GM23338 (cell line): ENCODE measurements at regions not wholly inside any gene's neighbourhood (a gene's known extent, or its start where the extent isn't known, plus 50 kb on each side); places are given as distances from the start of the nearest gene placed in this dataset.

ENCODE experiments used
- ATAC-seq: fragments of 200-7000 bp; cut with Tn5 transposase; 3 replicates; pipeline ENCODE4 v1.9.1; 2020
- DNase-seq: peaks from one replicate; pipeline ENCODE4 v3.0.0-alpha.2; 2015; ENCODE audit warnings: low spot score
- H2AFZ ChIP-seq: fragments of 200-600 bp; sonication (generic); 2 replicates; pipeline ENCODE4 v1.8.0; 2016; ENCODE audit warnings: antibody characterized with exemption, mild to moderate bottlenecking, moderate library complexity
- H3F3A ChIP-seq: fragments of 200-600 bp; sonication (generic); replicated peaks from 2 replicates; pipeline ENCODE4 v1.8.0; 2017; ENCODE audit warnings: antibody characterized with exemption, mixed run types, low read depth
- H3K27ac ChIP-seq: fragments of 200-600 bp; sonication (generic); 2 replicates; pipeline ENCODE4 v1.6.1; 2016; ENCODE audit warnings: low read depth
- H3K27me3 ChIP-seq: fragments of 200-600 bp; sonication (generic); 2 replicates; pipeline ENCODE4 v1.8.0; 2016; ENCODE audit warnings: mild to moderate bottlenecking, mixed run types, moderate library complexity; ENCODE audit not compliant: insufficient read depth
- H3K36me3 ChIP-seq: fragments of 200-600 bp; sonication (generic); 2 replicates; pipeline ENCODE4 v1.8.0; 2016; ENCODE audit warnings: mild to moderate bottlenecking; ENCODE audit not compliant: insufficient read depth
- H3K4me1 ChIP-seq: fragments of 200-600 bp; sonication (generic); 2 replicates; pipeline ENCODE4 v1.8.0; 2016; ENCODE audit warnings: mild to moderate bottlenecking, moderate library complexity; ENCODE audit not compliant: insufficient read depth
- H3K4me2 ChIP-seq: fragments of 200-600 bp; sonication (generic); 2 replicates; pipeline ENCODE4 v1.7.1; 2017; ENCODE audit warnings: mixed run types
- H3K4me3 ChIP-seq: fragments of 200-600 bp; sonication (generic); 2 replicates; pipeline ENCODE4 v1.6.1; 2016; ENCODE audit warnings: mixed run types
- H3K79me2 ChIP-seq: fragments of 200-600 bp; sonication (generic); replicated peaks from 2 replicates; pipeline ENCODE4 v1.8.0; 2017; ENCODE audit warnings: mild to moderate bottlenecking; ENCODE audit not compliant: insufficient read depth
- H3K9me2 ChIP-seq: fragments of 200-600 bp; sonication (generic); 2 replicates; pipeline ENCODE4 v1.8.0; 2017; ENCODE audit not compliant: insufficient read depth
- H4K20me1 ChIP-seq: fragments of 200-600 bp; sonication (generic); replicated peaks from 2 replicates; pipeline ENCODE4 v1.8.0; 2017; ENCODE audit warnings: mild to moderate bottlenecking; ENCODE audit not compliant: insufficient read depth
- H3K27ac Mint-ChIP-seq: 2 replicates; pipeline ENCODE4 v1.8.0; 2020; ENCODE audit warnings: inconsistent platforms, mild to moderate bottlenecking, moderate library complexity, mixed read lengths
- H3K27me3 Mint-ChIP-seq: 3 replicates; pipeline ENCODE4 v1.8.0; 2022; ENCODE audit warnings: low read depth, mild to moderate bottlenecking, moderate library complexity, mixed read lengths, inconsistent platforms; ENCODE audit not compliant: insufficient read depth, poor library complexity
- H3K36me3 Mint-ChIP-seq: 3 replicates; pipeline ENCODE4 v1.8.0; 2021; ENCODE audit warnings: low read depth, mild to moderate bottlenecking, inconsistent platforms, moderate library complexity, mixed read lengths
- H3K4me1 Mint-ChIP-seq: 3 replicates; pipeline ENCODE4 v1.8.0; 2020; ENCODE audit warnings: mild to moderate bottlenecking, inconsistent platforms, mixed read lengths
- H3K4me3 Mint-ChIP-seq: 3 replicates; pipeline ENCODE4 v1.8.0; 2021; ENCODE audit warnings: moderate library complexity, mild to moderate bottlenecking, inconsistent platforms, mixed read lengths
- H3K9me3 Mint-ChIP-seq: 3 replicates; pipeline ENCODE4 v1.8.0; 2020; ENCODE audit warnings: moderate library complexity, mild to moderate bottlenecking, inconsistent platforms, mixed read lengths
- CREB1 ChIP-seq: fragments of 250-450 bp; sonication (Bioruptor Pico); IDR thresholded peaks from 2 replicates; pipeline ENCODE4 v1.5.0; 2020; ENCODE audit warnings: low read depth, mild to moderate bottlenecking, moderate library complexity
- CTCF ChIP-seq, 2 experiments: fragments of 200-600 bp in 1 of 2; sonication (generic) in 1 of 2; conservative IDR thresholded peaks; 2 replicates each; pipeline versions ENCODE4 v1.5.1 to v1.6.1; 2016 to 2017; ENCODE audit warnings: antibody characterized with exemption in 2 of 2, low read depth in 2 of 2, mild to moderate bottlenecking in 2 of 2, moderate library complexity in 1 of 2
- EZH2 ChIP-seq: fragments of 200-600 bp; sonication (generic); IDR thresholded peaks from one replicate; pipeline ENCODE4 v1.8.0; 2017; ENCODE audit warnings: antibody characterized with exemption, mild to moderate bottlenecking, low read depth; ENCODE audit not compliant: unreplicated experiment
- EZH2phosphoT487 ChIP-seq: fragments of 200-600 bp; sonication (generic); IDR thresholded peaks from one replicate; pipeline ENCODE4 v1.8.1; 2018; ENCODE audit warnings: antibody characterized with exemption; ENCODE audit not compliant: unreplicated experiment
- JUNB ChIP-seq: IDR thresholded peaks from one replicate; pipeline ENCODE4 v1.6.1; 2016; ENCODE audit warnings: antibody characterized with exemption; ENCODE audit not compliant: unreplicated experiment
- NANOG ChIP-seq: IDR thresholded peaks from 2 replicates; pipeline ENCODE4 v1.6.1; 2016; ENCODE audit warnings: antibody characterized with exemption, borderline replicate concordance
- POLR2AphosphoS5 ChIP-seq: IDR thresholded peaks from 2 replicates; pipeline ENCODE4 v1.6.1; 2016; ENCODE audit warnings: antibody characterized with exemption, low read depth
- STAT1 ChIP-seq: IDR thresholded peaks from one replicate; pipeline ENCODE4 v1.6.1; 2016; ENCODE audit warnings: antibody characterized with exemption; ENCODE audit not compliant: unreplicated experiment
- ZNF114 ChIP-seq: fragments of 250-450 bp; sonication (Bioruptor Pico); IDR thresholded peaks from 2 replicates; pipeline ENCODE4 v1.5.0; 2020; ENCODE audit warnings: mild to moderate bottlenecking, moderate library complexity
- ZNF331 ChIP-seq: fragments of 250-450 bp; sonication (Bioruptor Pico); IDR thresholded peaks from 2 replicates; pipeline ENCODE4 v1.5.0; 2020; ENCODE audit warnings: low read depth, mild to moderate bottlenecking, moderate library complexity
- TF ChIP-seq, protein P1 (sequence below): IDR thresholded peaks from one replicate; pipeline ENCODE4 v1.6.1; 2018; ENCODE audit warnings: antibody characterized with exemption; ENCODE audit not compliant: unreplicated experiment
- TF ChIP-seq, protein P2 (sequence below): IDR thresholded peaks from 2 replicates; pipeline ENCODE4 v1.6.1; 2016; ENCODE audit warnings: antibody characterized with exemption

DNA sequence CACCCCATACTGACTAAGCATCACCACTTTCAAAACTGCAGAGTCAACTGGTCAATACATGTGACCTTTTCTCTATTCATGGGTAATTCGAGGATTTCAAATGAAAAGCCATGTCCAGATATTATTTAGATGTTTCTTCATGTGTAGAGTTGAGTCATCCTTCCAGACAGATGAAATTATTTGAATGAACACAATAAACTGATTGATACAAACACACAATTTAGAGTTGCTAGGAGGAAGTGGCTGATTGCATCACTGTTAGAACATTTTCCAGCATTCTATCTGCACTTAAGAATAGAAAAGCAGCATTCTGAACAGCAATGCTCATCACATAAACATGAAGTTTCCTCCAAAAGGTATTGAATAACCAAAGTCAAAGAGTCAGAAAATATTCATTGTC is 273.5 kb upstream of the SOX5 start (continued):
- no peak for TF ChIP-seq CREB1
- no peak for TF ChIP-seq ZNF331
- no peak for TF ChIP-seq STAT1
- TF ChIP-seq EZH2phosphoT487 = no peak
- no peak for TF ChIP-seq POLR2AphosphoS5
- no peak for TF ChIP-seq ZNF114
- no peak for TF ChIP-seq CTCF (conservative IDR thresholded peaks at IDR 0.05; ENCODE audit: low read depth in 2 of 2)
- no peak for TF ChIP-seq JUNB
- no peak for TF ChIP-seq NANOG

- peaks cover 13% of the 10 kb centered on the region; the same call in 2 of the 3 replicates for H3K4me1 Mint-ChIP-seq
- H3K9me3 Mint-ChIP-seq = peaks cover 6% of the 10 kb centered on the region; the same call in 2 of the 3 replicates
- Histone ChIP-seq H3K27ac (no peak overlapping the region), H3K9me2 (0 out of 2 replicates have a peak, but pooled peaks cover 5% of the 10 kb centered on the region), H2AFZ (no peak overlapping the region), H3K27me3 (no peaks in the 10 kb centered on the region), H3K36me3 (no peaks in the 10 kb centered on the region), H3K4me2 (no peak overlapping the region), H3K79me2 (no peaks in the 10 kb centered on the region), H3F3A (no peaks in the 10 kb centered on the region), H3K4me3 (no peak overlapping the region), H3K4me1 (peaks cover 4% of the 10 kb centered on the region), H4K20me1 (no peaks in the 10 kb centered on the region)
- H3K27me3 Mint-ChIP-seq = no peaks in the 10 kb centered on the region
- ATAC-seq (no peak), DNase-seq (no peak)
- H3K36me3 Mint-ChIP-seq = peaks cover 5% of the 10 kb centered on the region; the same call in 1 of the 3 replicates
- H3K4me3 Mint-ChIP-seq = no peak overlapping the region
- no peak overlapping the region for H3K27ac Mint-ChIP-seq
- TF ChIP-seq, protein P1, sequence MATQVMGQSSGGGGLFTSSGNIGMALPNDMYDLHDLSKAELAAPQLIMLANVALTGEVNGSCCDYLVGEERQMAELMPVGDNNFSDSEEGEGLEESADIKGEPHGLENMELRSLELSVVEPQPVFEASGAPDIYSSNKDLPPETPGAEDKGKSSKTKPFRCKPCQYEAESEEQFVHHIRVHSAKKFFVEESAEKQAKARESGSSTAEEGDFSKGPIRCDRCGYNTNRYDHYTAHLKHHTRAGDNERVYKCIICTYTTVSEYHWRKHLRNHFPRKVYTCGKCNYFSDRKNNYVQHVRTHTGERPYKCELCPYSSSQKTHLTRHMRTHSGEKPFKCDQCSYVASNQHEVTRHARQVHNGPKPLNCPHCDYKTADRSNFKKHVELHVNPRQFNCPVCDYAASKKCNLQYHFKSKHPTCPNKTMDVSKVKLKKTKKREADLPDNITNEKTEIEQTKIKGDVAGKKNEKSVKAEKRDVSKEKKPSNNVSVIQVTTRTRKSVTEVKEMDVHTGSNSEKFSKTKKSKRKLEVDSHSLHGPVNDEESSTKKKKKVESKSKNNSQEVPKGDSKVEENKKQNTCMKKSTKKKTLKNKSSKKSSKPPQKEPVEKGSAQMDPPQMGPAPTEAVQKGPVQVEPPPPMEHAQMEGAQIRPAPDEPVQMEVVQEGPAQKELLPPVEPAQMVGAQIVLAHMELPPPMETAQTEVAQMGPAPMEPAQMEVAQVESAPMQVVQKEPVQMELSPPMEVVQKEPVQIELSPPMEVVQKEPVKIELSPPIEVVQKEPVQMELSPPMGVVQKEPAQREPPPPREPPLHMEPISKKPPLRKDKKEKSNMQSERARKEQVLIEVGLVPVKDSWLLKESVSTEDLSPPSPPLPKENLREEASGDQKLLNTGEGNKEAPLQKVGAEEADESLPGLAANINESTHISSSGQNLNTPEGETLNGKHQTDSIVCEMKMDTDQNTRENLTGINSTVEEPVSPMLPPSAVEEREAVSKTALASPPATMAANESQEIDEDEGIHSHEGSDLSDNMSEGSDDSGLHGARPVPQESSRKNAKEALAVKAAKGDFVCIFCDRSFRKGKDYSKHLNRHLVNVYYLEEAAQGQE = no peak
- no peak for TF ChIP-seq EZH2
- TF ChIP-seq CREB1 = no peak
- TF ChIP-seq CTCF (conservative IDR thresholded peaks at IDR 0.05; ENCODE audit: low read depth in 2 of 2) = no peak
- no peak for TF ChIP-seq EZH2phosphoT487
- no peak for TF ChIP-seq STAT1
- TF ChIP-seq NANOG = no peak
- no peak for TF ChIP-seq JUNB
- TF ChIP-seq ZNF331 = no peak
- TF ChIP-seq, protein P2, sequence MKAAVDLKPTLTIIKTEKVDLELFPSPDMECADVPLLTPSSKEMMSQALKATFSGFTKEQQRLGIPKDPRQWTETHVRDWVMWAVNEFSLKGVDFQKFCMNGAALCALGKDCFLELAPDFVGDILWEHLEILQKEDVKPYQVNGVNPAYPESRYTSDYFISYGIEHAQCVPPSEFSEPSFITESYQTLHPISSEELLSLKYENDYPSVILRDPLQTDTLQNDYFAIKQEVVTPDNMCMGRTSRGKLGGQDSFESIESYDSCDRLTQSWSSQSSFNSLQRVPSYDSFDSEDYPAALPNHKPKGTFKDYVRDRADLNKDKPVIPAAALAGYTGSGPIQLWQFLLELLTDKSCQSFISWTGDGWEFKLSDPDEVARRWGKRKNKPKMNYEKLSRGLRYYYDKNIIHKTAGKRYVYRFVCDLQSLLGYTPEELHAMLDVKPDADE = no peak
- no peak for TF ChIP-seq POLR2AphosphoS5
Observed at GRCh38 chr12:24212496-24212895, 263.0 kb upstream of the SOX5 start.
